ENCODE measurements at regions not wholly inside any gene's neighbourhood (a gene's known extent, or its start where the extent isn't known, plus 50 kb on each side); places are given as distances from the start of the nearest gene placed in this dataset.

DNA sequence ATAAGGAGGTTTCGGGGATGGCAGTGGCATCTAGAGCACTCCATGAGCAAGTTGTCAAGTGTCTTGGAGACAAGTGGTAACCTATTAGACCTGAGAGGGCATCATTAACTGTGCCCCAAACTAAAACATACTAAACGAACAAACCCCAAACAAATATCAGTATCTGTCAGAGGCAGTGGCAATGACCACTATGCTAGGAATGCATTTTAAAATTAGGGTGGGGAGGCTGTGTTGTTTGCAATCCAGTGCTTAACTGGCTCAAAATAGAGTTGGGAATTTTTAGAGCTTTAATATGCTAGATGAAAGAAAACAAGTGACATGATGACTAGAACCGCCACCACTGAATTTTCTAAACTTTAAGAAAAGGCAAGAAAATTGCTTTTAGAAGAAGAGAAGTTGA lies 51.8 kb upstream of the TPRG1 start:
- 87 to 93% methylated on average over 3 of the region's 3 CpGs for WGBS, 2 donors
- DNase-seq, result no peak
- intact Hi-C loops (cut with DNase I), result no loop called here
- no peak overlapping the region for H3K27ac ChIP-seq
- TF ChIP-seq CTCF (IDR thresholded peaks at IDR 0.05), result no peak
- TF ChIP-seq POLR2A (IDR thresholded peaks at IDR 0.05), result no peak
- peaks cover 14 to 28% (median 21%) of the 10 kb centered on the region in 3 donors for H3K4me1 ChIP-seq
- H3K4me3 ChIP-seq, result no peak overlapping the region
- peaks cover 0 to 3% (median 0%) of the 10 kb centered on the region in 3 donors for H3K9me3 ChIP-seq
- H3K27me3 ChIP-seq, result no peaks in the 10 kb centered on the region
- no peaks in the 10 kb centered on the region for H3K36me3 ChIP-seq

DNA sequence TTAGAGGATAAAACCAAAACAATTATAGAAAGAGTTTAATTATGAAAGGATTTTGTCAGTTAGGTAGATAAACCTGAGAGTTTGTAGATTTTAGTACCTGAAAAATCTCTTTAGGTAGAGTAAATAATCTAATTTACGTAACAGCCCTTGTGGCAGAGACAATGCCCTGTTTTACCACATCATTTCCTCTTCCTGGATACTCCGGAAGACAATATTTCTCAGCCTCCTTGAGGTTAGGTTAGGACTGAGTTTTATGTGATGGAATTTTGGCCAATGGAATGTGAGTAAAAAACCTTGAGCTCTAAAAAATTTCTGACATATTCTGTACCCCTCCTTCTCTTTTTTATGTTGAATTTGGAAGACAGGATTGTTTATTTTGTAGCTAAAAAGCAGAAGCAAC lies 50.7 kb upstream of the TPRG1 start:
- TF ChIP-seq POLR2A (IDR thresholded peaks at IDR 0.05) (no peak), CTCF (IDR thresholded peaks at IDR 0.05) (no peak)
- Histone ChIP-seq H3K27me3 (no peaks in the 10 kb centered on the region), H3K4me3 (no peak overlapping the region), H3K4me1 (peaks cover 14 to 39% (median 24%) of the 10 kb centered on the region in 3 donors), H3K27ac (peak overlapping the region in 1 of 4 donors; percentile 67), H3K36me3 (no peaks in the 10 kb centered on the region), H3K9me3 (peaks cover 0 to 3% (median 0%) of the 10 kb centered on the region in 3 donors)
- WGBS, 2 donors, result 44 to 80% methylated on average over 2 of the region's 2 CpGs
- DNase-seq, result no peak
- intact Hi-C loops (cut with DNase I), result no loop called here
